Omental fat pad (tissue), 3 donors: ENCODE measurements at regions not wholly inside any gene's neighbourhood (a gene's known extent, or its start where the extent isn't known, plus 50 kb on each side); places are given as distances from the start of the nearest gene placed in this dataset.

ENCODE experiments used
- ATAC-seq: fragments of 150-250 bp; one replicate; pipeline ENCODE4 v1.9.1; 2016; ENCODE audit warnings: mild to moderate bottlenecking, moderate library complexity; ENCODE audit not compliant: low FRiP score
- DNase-seq: peaks from one replicate; pipeline ENCODE4 v3.0.0-alpha.2; 2019; ENCODE audit warnings: low spot score
- CTCF ChIP-seq, 3 donors: fragments of 450-650 bp; IDR thresholded peaks; one replicate each; pipeline ENCODE4 v1.5.1; 2016 to 2017; ENCODE audit warnings: antibody characterized with exemption in 3 of 3, mild to moderate bottlenecking in 3 of 3, moderate library complexity in 2 of 3

GRCh38 chr9:119789987-119790386 lies 420.8 kb upstream of the BRINP1 start:
- TF ChIP-seq CTCF (IDR thresholded peaks at IDR 0.05): no peak
- DNase-seq (no peak), ATAC-seq (no peak)

- ATAC-seq: no peak
- TF ChIP-seq CTCF (IDR thresholded peaks at IDR 0.05): no peak
- DNase-seq: no peak
Measured at GRCh38 chr9:119788921-119789320, 419.7 kb upstream of the BRINP1 start.

- DNase-seq: no peak
- TF ChIP-seq CTCF (IDR thresholded peaks at IDR 0.05): no peak
- ATAC-seq: no peak
Measured at GRCh38 chr9:119781886-119782285, 412.7 kb upstream of the BRINP1 start.

GRCh38 chr9:119775410-119775809 lies 406.2 kb upstream of the BRINP1 start:
- no peak for ATAC-seq
- TF ChIP-seq CTCF (IDR thresholded peaks at IDR 0.05): no peak

GRCh38 chr9:119773823-119774222 lies 404.6 kb upstream of the BRINP1 start:
- ATAC-seq (no peak), DNase-seq (no peak)
- TF ChIP-seq CTCF (IDR thresholded peaks at IDR 0.05): no peak

More at GRCh38 chr9:119775410-119775809, 406.2 kb upstream of the BRINP1 start:
- DNase-seq: no peak

- DNase-seq: no peak
- no peak for ATAC-seq
- TF ChIP-seq CTCF (IDR thresholded peaks at IDR 0.05): no peak
Measured at GRCh38 chr9:119771341-119771740, 402.1 kb upstream of the BRINP1 start.

GRCh38 chr9:119768266-119768665 lies 399.0 kb upstream of the BRINP1 start:
- no peak for ATAC-seq
- no peak for DNase-seq
- TF ChIP-seq CTCF (IDR thresholded peaks at IDR 0.05): no peak
